ENCODE measurements at regions not wholly inside any gene's neighbourhood (a gene's known extent, or its start where the extent isn't known, plus 50 kb on each side); places are given as distances from the start of the nearest gene placed in this dataset.

DNA sequence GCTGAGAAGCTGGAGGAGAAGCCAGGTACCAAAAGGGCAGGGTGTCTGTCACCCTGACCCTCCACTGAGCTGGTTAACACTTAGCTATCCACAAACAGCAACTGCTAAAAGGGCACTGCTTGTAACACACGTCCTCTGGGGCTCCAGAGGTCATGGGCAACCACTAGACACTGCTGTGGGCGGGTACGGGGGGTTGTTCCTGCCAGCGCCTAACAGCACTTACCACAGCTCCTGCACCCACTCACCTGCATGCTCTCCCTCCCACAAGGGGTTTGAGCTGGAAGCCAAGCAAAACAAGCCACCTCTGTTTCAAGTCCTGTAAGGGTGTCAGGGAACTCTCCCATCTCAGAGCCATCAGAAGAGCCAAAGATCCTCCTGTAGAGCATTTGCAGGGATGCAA, 407.6 kb downstream of the MFSD1 start:
- H3K4me3 ChIP-seq: no peak overlapping the region
- no peak for DNase-seq
- no peaks in the 10 kb centered on the region for H3K27me3 ChIP-seq (ENCODE audit: low read depth)
- H3K36me3 ChIP-seq: no peaks in the 10 kb centered on the region
- H3K27ac ChIP-seq (replicated peaks): no peak overlapping the region
- intact Hi-C loops (cut with micrococcal nuclease): no loop called here
- no peaks in the 10 kb centered on the region for H3K4me1 ChIP-seq
- TF ChIP-seq, protein P1, sequence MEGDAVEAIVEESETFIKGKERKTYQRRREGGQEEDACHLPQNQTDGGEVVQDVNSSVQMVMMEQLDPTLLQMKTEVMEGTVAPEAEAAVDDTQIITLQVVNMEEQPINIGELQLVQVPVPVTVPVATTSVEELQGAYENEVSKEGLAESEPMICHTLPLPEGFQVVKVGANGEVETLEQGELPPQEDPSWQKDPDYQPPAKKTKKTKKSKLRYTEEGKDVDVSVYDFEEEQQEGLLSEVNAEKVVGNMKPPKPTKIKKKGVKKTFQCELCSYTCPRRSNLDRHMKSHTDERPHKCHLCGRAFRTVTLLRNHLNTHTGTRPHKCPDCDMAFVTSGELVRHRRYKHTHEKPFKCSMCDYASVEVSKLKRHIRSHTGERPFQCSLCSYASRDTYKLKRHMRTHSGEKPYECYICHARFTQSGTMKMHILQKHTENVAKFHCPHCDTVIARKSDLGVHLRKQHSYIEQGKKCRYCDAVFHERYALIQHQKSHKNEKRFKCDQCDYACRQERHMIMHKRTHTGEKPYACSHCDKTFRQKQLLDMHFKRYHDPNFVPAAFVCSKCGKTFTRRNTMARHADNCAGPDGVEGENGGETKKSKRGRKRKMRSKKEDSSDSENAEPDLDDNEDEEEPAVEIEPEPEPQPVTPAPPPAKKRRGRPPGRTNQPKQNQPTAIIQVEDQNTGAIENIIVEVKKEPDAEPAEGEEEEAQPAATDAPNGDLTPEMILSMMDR (IDR thresholded peaks at IDR 0.05; ENCODE audit: borderline replicate concordance): no peak
- H3K9me3 ChIP-seq (replicated peaks): no peaks in the 10 kb centered on the region

DNA sequence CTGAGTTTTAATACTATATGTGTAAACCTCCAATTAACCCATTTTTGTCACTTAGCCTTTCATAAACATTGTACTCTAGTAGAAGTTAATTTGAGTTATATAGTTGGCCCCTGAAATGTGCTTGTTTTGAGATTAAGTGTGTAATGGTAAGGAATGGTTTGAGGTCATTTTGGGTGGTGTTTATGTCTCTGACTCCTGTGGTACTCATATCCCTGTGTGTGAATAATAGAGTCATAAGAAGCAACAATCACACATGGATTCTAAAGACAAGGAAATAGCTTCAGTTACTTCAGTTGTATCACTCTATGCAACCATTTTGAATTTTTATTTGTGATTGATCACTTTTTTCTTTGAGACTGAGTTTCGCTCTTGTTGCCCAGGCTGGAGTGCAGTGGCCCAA, 408.5 kb downstream of the MFSD1 start:
- Histone ChIP-seq H3K27ac (replicated peaks) (no peak overlapping the region), H3K9me3 (replicated peaks) (no peaks in the 10 kb centered on the region), H3K4me1 (no peaks in the 10 kb centered on the region), H3K36me3 (no peaks in the 10 kb centered on the region), H3K4me3 (no peak overlapping the region), H3K27me3 (ENCODE audit: low read depth) (no peaks in the 10 kb centered on the region)
- intact Hi-C loops (cut with micrococcal nuclease): no loop called here
- no peak for DNase-seq
- TF ChIP-seq, protein P1 (IDR thresholded peaks at IDR 0.05; ENCODE audit: borderline replicate concordance): no peak

DNA sequence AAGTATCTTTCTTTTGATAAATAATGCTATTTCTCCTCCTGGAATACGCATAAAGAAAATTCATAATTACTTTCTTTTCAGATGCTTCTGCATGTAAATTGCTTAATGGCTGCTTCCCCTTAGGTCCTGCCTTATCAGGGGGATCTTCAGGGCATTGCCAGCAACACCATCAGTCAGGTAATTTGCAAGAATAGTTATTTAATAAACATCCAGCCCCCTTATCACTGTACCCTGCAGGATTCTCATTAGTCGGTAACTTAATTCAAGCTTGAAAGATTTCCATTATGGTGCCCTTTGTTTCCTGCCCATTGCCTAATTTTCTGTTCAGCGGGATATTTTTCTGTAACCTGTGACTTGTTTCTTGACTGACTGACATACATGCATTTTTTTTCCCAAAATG, 414.5 kb downstream of the MFSD1 start:
- TF ChIP-seq, protein P1 (IDR thresholded peaks at IDR 0.05; ENCODE audit: borderline replicate concordance): no peak
- intact Hi-C loops (cut with micrococcal nuclease): no loop called here
- no peak overlapping the region for H3K27ac ChIP-seq (replicated peaks)
- H3K4me3 ChIP-seq: no peak overlapping the region
- H3K9me3 ChIP-seq (replicated peaks): no peaks in the 10 kb centered on the region
- H3K36me3 ChIP-seq: no peaks in the 10 kb centered on the region
- no peak for DNase-seq
- H3K27me3 ChIP-seq (ENCODE audit: low read depth): no peaks in the 10 kb centered on the region
- no peaks in the 10 kb centered on the region for H3K4me1 ChIP-seq

DNA sequence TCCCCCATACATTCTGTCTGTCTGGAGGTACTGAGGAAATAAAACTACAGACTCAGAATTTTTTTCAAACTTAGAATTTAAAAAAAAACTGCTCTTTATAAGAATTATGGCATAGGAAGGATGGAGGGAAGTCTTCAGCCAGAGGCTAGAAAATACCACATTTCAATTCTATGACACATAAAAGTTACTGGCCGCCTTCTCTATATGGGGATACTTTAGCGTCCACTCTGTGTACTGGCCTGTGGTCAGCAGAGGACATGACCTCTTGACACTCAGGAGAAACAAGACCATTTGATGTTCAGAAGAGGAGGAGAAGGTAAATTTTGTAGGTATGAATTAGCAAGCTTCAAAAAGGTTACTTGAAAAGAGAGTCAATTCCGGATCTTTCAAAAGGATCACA, 417.4 kb downstream of the MFSD1 start:
- H3K4me1 ChIP-seq: no peaks in the 10 kb centered on the region

DNA sequence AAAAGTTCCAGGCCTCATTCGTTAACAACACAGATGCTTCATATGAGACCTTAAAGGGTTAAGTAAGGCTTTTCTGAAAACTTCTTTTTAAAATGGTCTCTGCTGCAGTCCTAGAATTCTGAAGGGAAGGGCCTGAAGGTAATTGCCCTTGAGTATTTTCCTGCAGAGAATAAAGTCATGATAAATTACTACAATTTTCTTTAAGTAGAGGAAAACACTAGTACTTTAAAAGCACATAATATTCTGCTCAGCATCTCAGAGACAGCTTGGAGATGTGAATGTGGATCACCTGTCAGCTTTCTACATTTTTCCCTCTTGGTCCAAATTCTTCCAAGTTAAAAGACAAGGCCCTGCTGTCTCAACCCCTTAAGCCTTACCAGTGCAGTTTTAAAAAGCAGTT, 419.5 kb downstream of the MFSD1 start:
- intact Hi-C loops (cut with micrococcal nuclease): no loop called here
- no peaks in the 10 kb centered on the region for H3K9me3 ChIP-seq (replicated peaks)
- no peak overlapping the region for H3K4me3 ChIP-seq
- no peaks in the 10 kb centered on the region for H3K27me3 ChIP-seq (ENCODE audit: low read depth)
- no peaks in the 10 kb centered on the region for H3K36me3 ChIP-seq
- TF ChIP-seq, protein P1 (IDR thresholded peaks at IDR 0.05; ENCODE audit: borderline replicate concordance): no peak
- no peak overlapping the region for H3K27ac ChIP-seq (replicated peaks)
- H3K4me1 ChIP-seq: no peaks in the 10 kb centered on the region
- DNase-seq: no peak

More for the DNA sequence above, 417.4 kb downstream of the MFSD1 start:
- TF ChIP-seq, protein P1 (IDR thresholded peaks at IDR 0.05; ENCODE audit: borderline replicate concordance): no peak
- Histone ChIP-seq H3K36me3 (no peaks in the 10 kb centered on the region), H3K4me3 (no peak overlapping the region), H3K9me3 (replicated peaks) (no peaks in the 10 kb centered on the region), H3K27ac (replicated peaks) (no peak overlapping the region), H3K27me3 (ENCODE audit: low read depth) (no peaks in the 10 kb centered on the region)
- no peak for DNase-seq
- intact Hi-C loops (cut with micrococcal nuclease): no loop called here
